Tibial artery (tissue), 4 donors: ENCODE measurements at regions not wholly inside any gene's neighbourhood (a gene's known extent, or its start where the extent isn't known, plus 50 kb on each side); places are given as distances from the start of the nearest gene placed in this dataset.

Experiments used
- DNase-seq, 2 donors: peaks; one replicate each; pipeline ENCODE4 v3.0.0-alpha.2; 2019
- H3K27ac ChIP-seq, 2 donors: fragments of 200-600 bp; sonication (generic) in 1 of 2; 1 replicate in 1 of 2; 2 replicates in 1 of 2; pipeline ENCODE4 v1.5.1; 2018 to 2019; ENCODE audit warnings: mild to moderate bottlenecking in 1 of 2
- H3K27me3 ChIP-seq, 2 donors: fragments of 200-600 bp; sonication (generic) in 1 of 2; one replicate each; pipeline versions ENCODE4 v1.5.1 to v1.6.0; 2016 to 2019
- H3K36me3 ChIP-seq, 3 donors: fragments of 200-600 bp; sonication (generic) in 2 of 3; one replicate each; pipeline ENCODE4 v1.5.1; 2016 to 2019; ENCODE audit warnings: mild to moderate bottlenecking in 2 of 3
- H3K4me1 ChIP-seq, 4 donors: fragments of 200-600 bp; sonication (generic) in 2 of 4; 1 replicate in 3 of 4; 2 replicates in 1 of 4; pipeline ENCODE4 v1.5.1; 2016 to 2019
- H3K4me3 ChIP-seq, 2 donors: fragments of 200-600 bp; sonication (generic) in 1 of 2; 1 replicate in 1 of 2; 2 replicates in 1 of 2; pipeline ENCODE4 v1.5.1; 2018 to 2019; ENCODE audit warnings: mild to moderate bottlenecking in 2 of 2
- H3K9me3 ChIP-seq, 3 donors: fragments of 200-600 bp; sonication (generic) in 1 of 3; one replicate each; pipeline ENCODE4 v1.5.1; 2016 to 2019
- intact Hi-C: fragments of 100-400 bp; cut with DNase I; formaldehyde crosslinking; loops from one replicate; pipeline ENCODE4 v1.15.0; 2023; ENCODE audit warnings: low total_unique reads
- TF ChIP-seq, protein P1 (sequence below), 2 experiments: fragments of 200-600 bp in 1 of 2; fragments of 450-650 bp in 1 of 2; IDR thresholded peaks; one replicate each; pipeline ENCODE4 v1.5.1; 2017 to 2019; ENCODE audit warnings: antibody characterized with exemption in 2 of 2, mild to moderate bottlenecking in 1 of 2, moderate library complexity in 1 of 2

DNA sequence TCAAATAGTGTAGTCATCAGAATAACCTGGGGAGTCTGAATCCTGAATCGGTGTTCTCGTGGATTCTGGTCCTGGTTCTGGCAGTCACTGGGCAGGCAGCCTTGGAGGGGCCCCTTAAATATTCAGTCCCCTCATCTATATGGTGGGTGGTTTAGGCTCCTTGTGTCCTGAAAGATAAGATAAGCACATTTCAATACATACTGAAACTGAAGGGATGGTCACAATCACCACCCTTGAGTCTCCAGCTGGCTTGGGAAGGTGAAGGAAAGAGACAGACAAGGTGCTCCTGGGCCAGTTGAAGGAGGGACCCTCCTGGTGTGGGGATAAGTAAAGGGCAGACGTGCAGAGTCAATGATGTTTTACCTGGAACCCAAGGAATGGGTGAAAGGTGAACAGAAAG lies 146.7 kb downstream of the CXCL12 start:
- intact Hi-C loops, result no loop called here
- TF ChIP-seq, protein P1, sequence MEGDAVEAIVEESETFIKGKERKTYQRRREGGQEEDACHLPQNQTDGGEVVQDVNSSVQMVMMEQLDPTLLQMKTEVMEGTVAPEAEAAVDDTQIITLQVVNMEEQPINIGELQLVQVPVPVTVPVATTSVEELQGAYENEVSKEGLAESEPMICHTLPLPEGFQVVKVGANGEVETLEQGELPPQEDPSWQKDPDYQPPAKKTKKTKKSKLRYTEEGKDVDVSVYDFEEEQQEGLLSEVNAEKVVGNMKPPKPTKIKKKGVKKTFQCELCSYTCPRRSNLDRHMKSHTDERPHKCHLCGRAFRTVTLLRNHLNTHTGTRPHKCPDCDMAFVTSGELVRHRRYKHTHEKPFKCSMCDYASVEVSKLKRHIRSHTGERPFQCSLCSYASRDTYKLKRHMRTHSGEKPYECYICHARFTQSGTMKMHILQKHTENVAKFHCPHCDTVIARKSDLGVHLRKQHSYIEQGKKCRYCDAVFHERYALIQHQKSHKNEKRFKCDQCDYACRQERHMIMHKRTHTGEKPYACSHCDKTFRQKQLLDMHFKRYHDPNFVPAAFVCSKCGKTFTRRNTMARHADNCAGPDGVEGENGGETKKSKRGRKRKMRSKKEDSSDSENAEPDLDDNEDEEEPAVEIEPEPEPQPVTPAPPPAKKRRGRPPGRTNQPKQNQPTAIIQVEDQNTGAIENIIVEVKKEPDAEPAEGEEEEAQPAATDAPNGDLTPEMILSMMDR (IDR thresholded peaks at IDR 0.05), result no peak
- no peak for DNase-seq

DNA sequence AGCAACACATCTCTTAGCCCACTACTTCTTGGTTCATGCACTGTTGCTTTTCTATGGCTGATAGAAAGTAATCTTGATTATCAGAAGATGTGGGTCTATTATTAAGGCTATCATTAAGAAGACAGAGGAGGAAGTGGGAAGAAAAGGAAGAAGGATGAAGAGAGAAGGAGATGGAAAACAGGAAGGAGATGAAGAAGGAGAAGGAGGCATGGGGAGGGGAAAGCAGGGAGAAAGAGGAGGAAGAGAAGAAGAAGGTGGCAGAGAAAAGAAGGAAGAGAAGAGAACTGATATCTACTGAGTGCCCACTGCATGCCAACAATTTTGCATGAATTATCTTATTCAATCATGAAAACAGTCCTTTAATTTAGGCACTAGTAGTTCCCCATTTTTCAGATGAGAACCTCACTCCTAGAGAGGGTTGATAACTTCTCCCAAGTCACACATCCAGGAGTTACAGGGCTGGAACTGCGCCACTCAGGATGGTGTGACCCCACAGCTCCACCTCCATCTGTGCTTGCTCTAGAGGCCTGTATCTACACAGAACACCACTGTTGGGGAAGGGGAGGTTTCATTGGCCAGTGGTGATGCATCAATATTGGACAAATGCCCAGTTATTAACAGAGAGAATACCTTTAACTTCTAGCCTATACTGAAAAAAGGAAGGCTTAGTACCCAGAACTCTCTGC lies 147.4 kb downstream of the CXCL12 start:
- H3K27me3 ChIP-seq, result no peaks in the 10 kb centered on the region
- no peak overlapping the region for H3K4me3 ChIP-seq
- intact Hi-C loops, result no loop called here
- DNase-seq, result no peak
- no peaks in the 10 kb centered on the region for H3K36me3 ChIP-seq
- TF ChIP-seq, protein P1 (IDR thresholded peaks at IDR 0.05), result no peak
- no peaks in the 10 kb centered on the region for H3K4me1 ChIP-seq
- H3K9me3 ChIP-seq, result no peaks in the 10 kb centered on the region
- no peak overlapping the region for H3K27ac ChIP-seq

More for the DNA sequence above, 146.7 kb downstream of the CXCL12 start:
- no peaks in the 10 kb centered on the region for H3K36me3 ChIP-seq
- no peak overlapping the region for H3K4me3 ChIP-seq
- no peak overlapping the region for H3K27ac ChIP-seq
- no peaks in the 10 kb centered on the region for H3K9me3 ChIP-seq
- H3K4me1 ChIP-seq, result no peaks in the 10 kb centered on the region
- no peaks in the 10 kb centered on the region for H3K27me3 ChIP-seq

DNA sequence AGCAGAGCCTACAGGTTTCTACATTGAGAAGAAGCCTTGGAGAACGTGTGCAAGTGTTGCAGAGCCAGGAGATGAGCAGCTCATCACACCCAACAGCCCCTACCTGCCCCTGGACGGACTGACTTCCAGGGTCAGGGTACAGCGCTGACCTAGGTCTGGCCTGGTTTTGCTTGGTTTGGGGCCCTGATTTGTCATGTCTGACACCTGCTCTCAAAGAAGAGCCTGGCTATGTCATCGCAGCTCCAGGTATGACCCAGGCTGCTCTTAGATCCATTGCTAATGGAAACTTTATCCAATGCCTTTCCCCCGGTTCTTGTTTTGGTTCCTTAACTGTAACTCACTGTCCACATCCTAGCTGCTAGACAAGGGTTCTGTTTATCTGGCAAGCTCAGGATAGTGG lies 149.5 kb downstream of the CXCL12 start:
- intact Hi-C loops, result no loop called here
- Histone ChIP-seq H3K4me3 (no peak overlapping the region), H3K36me3 (no peaks in the 10 kb centered on the region), H3K27me3 (no peaks in the 10 kb centered on the region), H3K9me3 (no peaks in the 10 kb centered on the region), H3K4me1 (no peaks in the 10 kb centered on the region), H3K27ac (no peak overlapping the region)
- no peak for DNase-seq
- TF ChIP-seq, protein P1 (IDR thresholded peaks at IDR 0.05), result no peak

DNA sequence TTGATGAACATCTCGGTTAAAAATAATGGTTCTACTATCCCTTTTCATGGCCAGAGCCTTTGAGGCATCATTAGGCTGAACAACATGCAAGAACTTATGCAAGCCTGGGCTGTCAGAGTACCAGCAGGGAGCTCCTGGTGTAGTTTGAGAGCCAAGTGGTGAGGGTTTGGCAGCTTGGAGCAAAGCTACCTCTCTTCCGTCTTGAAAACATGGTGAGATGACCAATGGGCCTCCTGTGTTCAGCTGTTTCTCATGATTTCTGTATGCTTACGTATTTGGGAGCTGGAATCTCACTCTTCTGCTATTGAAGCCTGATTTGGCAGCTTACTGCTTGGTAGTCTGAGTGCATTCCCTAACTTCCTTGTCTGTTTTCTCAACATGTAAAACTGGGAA lies 150.4 kb downstream of the CXCL12 start:
- TF ChIP-seq, protein P1 (IDR thresholded peaks at IDR 0.05), result no peak
- H3K9me3 ChIP-seq, result no peaks in the 10 kb centered on the region
- H3K4me3 ChIP-seq, result no peak overlapping the region
- DNase-seq, result no peak
- H3K36me3 ChIP-seq, result no peaks in the 10 kb centered on the region
- H3K27ac ChIP-seq, result no peak overlapping the region
- intact Hi-C loops, result no loop called here
- H3K27me3 ChIP-seq, result no peaks in the 10 kb centered on the region
- H3K4me1 ChIP-seq, result no peaks in the 10 kb centered on the region

DNA sequence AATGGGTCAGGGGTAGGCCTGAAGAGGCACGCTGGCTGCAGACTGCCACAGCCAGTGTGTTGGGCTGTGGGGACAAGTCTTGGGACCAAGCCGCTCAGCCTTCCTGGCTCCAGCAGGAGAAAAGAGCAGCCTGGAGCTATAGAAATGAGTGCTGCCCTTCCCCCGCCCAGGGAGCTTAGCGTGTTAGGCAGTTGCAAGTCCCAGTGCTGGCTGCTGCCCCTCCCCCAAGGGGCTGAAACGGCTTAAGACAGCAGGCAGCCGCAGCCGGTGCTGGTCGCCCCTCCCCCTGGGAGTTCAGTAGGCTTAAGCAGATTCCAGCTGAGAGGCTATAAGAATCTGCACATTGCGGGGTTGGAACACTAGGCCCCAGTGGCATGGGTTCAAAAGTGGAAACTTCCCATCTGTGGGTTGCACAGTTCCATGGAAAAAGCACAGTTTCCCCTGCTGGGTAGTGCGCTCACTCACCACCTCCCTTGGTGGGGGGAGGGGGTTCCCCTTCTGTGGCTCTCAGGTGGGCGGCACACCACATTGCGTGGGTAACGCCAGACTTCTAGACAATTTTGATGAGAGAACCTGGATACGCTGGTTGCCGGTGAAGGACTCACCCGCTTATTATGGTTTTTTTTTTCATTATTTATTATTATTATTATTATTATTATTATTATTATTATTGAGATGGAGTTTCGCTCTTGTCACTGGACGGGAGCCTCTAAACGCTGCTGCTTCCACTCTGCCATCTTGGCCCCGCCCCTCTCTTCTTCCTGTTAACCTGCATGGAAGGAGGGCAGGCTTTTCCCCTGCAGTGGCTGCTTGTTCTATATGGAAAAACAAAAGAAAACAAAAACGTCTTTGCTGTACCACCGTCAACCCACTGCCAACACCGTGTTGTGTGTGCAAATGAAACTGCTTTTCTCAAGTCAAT lies 151.1 kb downstream of the CXCL12 start:
- no peak for DNase-seq
- no peaks in the 10 kb centered on the region for H3K4me1 ChIP-seq
- no peaks in the 10 kb centered on the region for H3K9me3 ChIP-seq
- H3K36me3 ChIP-seq, result no peaks in the 10 kb centered on the region
- intact Hi-C loops, result no loop called here
- TF ChIP-seq, protein P1 (IDR thresholded peaks at IDR 0.05), result no peak
- H3K27ac ChIP-seq, result no peak overlapping the region
- H3K27me3 ChIP-seq, result no peaks in the 10 kb centered on the region
- H3K4me3 ChIP-seq, result no peak overlapping the region
